Muscle layer of duodenum (tissue), 2 donors: ENCODE measurements at regions not wholly inside any gene's neighbourhood (a gene's known extent, or its start where the extent isn't known, plus 50 kb on each side); places are given as distances from the start of the nearest gene placed in this dataset.

ENCODE experiments used
- H3K27ac ChIP-seq: one replicate; pipeline ENCODE4 v1.7.0; 2013; ENCODE audit warnings: mild to moderate bottlenecking, low read length
- H3K27me3 ChIP-seq: one replicate; pipeline ENCODE4 v1.7.0; 2013; ENCODE audit warnings: low read depth, mild to moderate bottlenecking, control low read depth, low read length
- H3K36me3 ChIP-seq, 2 donors: one replicate each; pipeline ENCODE4 v1.7.0; 2013; ENCODE audit warnings: low read length in 2 of 2, control low read depth in 1 of 2, mild to moderate bottlenecking in 1 of 2; ENCODE audit not compliant: insufficient read depth in 2 of 2, control insufficient read depth in 1 of 2
- H3K4me1 ChIP-seq, 2 donors: one replicate each; pipeline ENCODE4 v1.7.0; 2013; ENCODE audit warnings: low read length in 2 of 2, mild to moderate bottlenecking in 2 of 2, control low read depth in 1 of 2, moderate library complexity in 1 of 2; ENCODE audit not compliant: insufficient read depth in 2 of 2, control insufficient read depth in 1 of 2
- H3K4me3 ChIP-seq, 2 donors: one replicate each; pipeline ENCODE4 v1.7.0; 2013; ENCODE audit warnings: low read length in 2 of 2, low read depth in 1 of 2, mild to moderate bottlenecking in 1 of 2
- H3K9me3 ChIP-seq, 2 donors: one replicate each; pipeline ENCODE4 v1.7.0; 2013; ENCODE audit warnings: low read length in 2 of 2, control low read depth in 1 of 2, mild to moderate bottlenecking in 1 of 2; ENCODE audit not compliant: control insufficient read depth in 1 of 2
- donor health status: healthy.

DNA sequence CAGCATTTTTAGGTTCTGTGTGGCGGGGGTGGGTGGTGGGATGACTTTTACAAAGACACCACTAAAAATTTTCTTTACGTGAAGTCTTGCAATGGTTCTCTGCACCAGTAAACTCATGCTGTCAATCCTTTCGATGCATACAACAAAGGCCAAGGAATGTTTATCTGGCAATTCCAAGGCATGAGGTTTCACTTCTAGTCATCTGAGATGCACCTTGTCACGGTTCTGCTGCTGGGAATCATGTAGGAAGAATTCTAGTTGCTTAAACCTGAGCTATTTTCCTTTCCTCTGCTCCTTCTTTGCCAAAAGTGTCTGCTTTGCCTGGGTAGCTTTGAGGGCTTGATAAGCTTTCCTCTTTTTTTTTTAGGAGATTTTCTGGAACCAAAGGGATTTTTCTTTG, 1204.5 kb upstream of the SEMA6A start:
- peaks cover 0 to 5% of the 10 kb centered on the region in 2 donors for H3K9me3 ChIP-seq
- no peak overlapping the region for H3K27ac ChIP-seq
- no peaks in the 10 kb centered on the region for H3K36me3 ChIP-seq
- no peak overlapping the region for H3K4me3 ChIP-seq
- H3K4me1 ChIP-seq, result no peaks in the 10 kb centered on the region
- H3K27me3 ChIP-seq, result no peaks in the 10 kb centered on the region

DNA sequence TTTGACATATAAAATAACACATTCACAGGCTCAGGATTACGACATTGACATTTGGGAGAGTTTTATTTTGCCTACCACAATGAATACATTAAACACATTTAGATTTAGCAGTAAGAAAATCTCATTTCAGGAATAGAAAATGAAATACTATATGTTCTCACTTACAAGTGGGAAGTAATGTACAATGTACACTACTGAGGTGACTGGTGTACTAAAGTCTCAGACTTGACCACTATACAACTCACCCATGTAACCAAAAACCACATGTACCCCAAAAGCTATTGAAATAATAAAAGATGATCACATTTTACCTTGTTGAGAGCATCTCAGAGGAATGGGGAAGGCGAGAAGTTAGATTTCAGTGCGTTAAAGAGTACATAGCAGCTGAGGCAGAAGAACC, 1202.4 kb upstream of the SEMA6A start:
- no peaks in the 10 kb centered on the region for H3K36me3 ChIP-seq
- H3K27me3 ChIP-seq, result no peaks in the 10 kb centered on the region
- peaks cover 0 to 7% of the 10 kb centered on the region in 2 donors for H3K9me3 ChIP-seq
- H3K4me1 ChIP-seq, result no peaks in the 10 kb centered on the region
- no peak overlapping the region for H3K4me3 ChIP-seq
- no peak overlapping the region for H3K27ac ChIP-seq

DNA sequence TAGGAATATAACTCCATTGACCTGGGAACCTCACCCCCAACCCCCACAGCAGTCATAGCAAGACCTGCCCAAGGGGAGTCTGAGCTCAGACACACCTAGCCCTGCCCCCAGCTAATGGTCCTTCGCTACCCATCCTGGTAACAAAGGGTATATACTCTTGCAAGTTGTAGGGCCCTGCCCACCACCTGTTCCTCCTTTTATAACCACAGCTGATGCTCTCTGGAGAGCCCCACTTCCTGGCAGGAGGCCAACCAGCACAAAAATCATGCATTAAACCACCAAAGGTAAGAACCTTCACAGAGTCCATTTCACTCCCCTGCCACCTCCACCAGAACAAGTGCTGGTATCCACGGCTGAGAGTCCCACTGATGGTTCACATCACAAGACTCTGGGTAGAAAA, 1195.3 kb upstream of the SEMA6A start:
- H3K9me3 ChIP-seq, result peaks cover 0 to 5% of the 10 kb centered on the region in 2 donors
- H3K27ac ChIP-seq, result no peak overlapping the region
- H3K4me3 ChIP-seq, result no peak overlapping the region
- H3K4me1 ChIP-seq, result no peaks in the 10 kb centered on the region
- no peaks in the 10 kb centered on the region for H3K27me3 ChIP-seq
- H3K36me3 ChIP-seq, result no peaks in the 10 kb centered on the region

DNA sequence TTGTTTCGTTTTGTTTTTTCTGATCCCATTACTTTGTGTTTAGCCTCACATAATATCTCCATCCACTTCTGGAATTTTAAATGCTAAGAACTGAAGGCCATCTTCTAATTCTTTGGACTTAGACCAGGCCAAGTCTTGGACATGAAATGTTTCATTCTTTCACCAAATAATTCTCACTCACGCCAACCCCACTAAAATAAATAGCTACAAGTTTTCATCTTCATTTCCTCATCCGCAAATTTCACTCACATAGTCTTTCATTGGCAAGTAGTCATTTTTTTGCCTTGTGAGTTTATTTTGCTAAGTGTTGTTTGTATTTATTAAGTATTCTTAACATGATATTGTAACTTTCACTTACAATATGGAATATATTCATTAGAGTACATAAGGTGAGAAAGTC, 1188.6 kb upstream of the SEMA6A start:
- Histone ChIP-seq H3K27ac (no peak overlapping the region), H3K4me3 (no peak overlapping the region), H3K27me3 (no peaks in the 10 kb centered on the region), H3K36me3 (no peaks in the 10 kb centered on the region), H3K9me3 (no peaks in the 10 kb centered on the region), H3K4me1 (no peaks in the 10 kb centered on the region)

DNA sequence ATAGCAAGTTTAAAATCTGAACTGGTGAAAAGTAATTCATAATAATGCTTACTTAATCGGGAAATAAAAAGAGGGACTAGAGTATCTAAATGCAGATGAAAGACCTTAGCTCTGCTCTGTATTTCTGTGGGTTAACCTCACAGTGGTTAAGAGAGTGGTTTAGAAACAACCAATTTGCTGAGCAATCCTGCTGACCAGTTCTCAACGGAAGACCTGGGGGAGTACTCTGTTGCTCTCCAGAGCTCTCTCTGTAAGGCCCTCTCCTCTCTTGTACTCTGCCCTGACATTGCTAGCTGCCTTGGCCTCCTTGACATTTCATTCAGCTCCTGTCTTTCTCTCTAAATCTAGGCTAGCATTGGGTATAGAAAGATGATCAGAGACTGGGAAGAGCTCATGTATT, 1186.6 kb upstream of the SEMA6A start:
- H3K36me3 ChIP-seq, result no peaks in the 10 kb centered on the region
- no peaks in the 10 kb centered on the region for H3K9me3 ChIP-seq
- no peak overlapping the region for H3K27ac ChIP-seq
- H3K4me3 ChIP-seq, result no peak overlapping the region
- H3K27me3 ChIP-seq, result no peaks in the 10 kb centered on the region
- no peaks in the 10 kb centered on the region for H3K4me1 ChIP-seq

DNA sequence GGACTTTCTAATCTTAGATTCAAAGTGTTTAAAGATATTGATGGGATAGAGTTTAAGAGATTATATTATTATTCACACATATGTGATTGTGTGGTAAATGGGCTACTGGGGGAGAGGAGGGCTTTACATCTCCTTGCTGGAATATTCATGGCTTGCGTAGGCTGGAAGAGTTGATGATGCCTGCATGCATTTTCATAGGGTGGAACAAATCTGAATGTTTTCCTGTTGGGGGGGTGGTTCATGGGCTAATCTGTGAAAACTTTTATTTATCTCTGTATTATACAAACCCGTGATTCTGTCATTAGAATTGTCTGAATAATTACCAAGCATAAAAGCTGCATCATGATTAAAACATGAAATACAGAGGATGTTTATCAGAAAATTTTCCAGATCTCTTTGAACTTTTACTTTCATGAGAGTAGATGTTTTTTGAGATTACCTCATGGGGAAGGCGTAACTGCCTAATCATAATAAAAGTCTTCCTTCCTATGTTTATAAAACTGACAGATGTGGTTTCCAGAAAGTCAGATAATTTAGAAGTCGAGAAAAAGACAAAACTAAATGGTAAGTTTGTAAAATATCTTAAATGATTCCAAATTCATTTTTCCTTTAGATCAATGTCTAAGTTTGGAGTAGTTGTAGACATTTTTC, 1185.4 kb upstream of the SEMA6A start:
- Histone ChIP-seq H3K9me3 (no peaks in the 10 kb centered on the region), H3K4me1 (no peaks in the 10 kb centered on the region), H3K27ac (no peak overlapping the region), H3K4me3 (no peak overlapping the region), H3K27me3 (no peaks in the 10 kb centered on the region), H3K36me3 (no peaks in the 10 kb centered on the region)

DNA sequence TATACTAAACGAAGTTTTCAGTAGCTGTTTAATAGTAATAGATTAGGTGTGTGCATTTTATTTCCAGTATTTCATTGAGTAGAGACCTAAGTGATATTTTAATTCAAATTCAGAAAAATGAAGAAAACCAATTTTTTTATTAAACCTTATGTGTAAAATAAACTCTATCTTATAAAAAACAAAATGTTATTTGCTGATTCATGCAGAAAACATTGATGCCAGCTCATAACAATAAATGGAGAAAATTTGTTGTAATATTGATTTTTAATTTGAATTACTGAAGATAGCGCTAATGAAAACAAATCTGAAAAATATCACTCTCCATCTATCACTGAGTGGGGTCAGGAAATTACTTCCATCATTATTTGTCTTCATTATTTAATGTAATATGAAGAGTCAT, 1177.8 kb upstream of the SEMA6A start:
- Histone ChIP-seq H3K4me1 (no peaks in the 10 kb centered on the region), H3K27ac (no peak overlapping the region), H3K4me3 (no peak overlapping the region), H3K27me3 (no peaks in the 10 kb centered on the region), H3K9me3 (no peaks in the 10 kb centered on the region), H3K36me3 (no peaks in the 10 kb centered on the region)

DNA sequence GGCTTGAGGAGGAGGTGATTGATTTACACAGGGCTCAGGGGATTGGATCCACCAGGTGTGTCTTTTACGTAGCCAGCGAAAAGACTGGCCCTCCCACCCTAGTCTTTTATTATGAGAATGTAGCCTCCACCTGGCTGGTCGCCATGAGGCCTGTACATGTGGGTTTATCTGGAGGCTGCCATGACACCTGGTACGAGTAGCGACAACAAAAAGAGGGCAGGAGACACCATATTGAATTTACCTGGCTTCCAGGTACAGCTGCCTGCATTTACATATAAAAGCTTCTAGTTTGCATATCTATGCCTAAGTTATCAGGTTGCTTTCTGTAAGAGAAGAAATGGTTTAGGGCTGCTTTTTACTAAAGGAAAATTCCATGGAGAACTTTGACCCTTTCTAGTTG, 1173.7 kb upstream of the SEMA6A start:
- no peak overlapping the region for H3K27ac ChIP-seq
- no peaks in the 10 kb centered on the region for H3K4me1 ChIP-seq
- H3K36me3 ChIP-seq, result no peaks in the 10 kb centered on the region
- no peaks in the 10 kb centered on the region for H3K27me3 ChIP-seq
- H3K4me3 ChIP-seq, result no peak overlapping the region
- H3K9me3 ChIP-seq, result no peaks in the 10 kb centered on the region

DNA sequence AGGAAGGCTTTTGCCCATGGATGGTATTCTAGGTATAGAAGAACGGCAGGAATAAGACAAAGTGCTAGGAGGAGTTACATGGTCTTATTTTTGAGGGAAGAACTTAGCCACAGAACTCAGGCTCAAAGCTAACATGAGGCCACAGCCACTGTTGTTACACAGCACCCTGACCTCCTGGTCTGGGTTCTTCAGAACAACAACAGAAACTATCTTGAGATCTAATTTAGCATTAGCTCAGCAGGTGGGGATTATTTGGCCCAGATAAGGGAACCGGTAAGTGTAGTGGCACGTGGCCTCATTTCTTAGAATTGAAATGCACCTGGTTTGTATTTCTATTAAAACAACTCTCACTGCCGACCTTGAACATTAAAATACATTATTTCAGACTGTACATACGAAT, 1168.7 kb upstream of the SEMA6A start:
- H3K4me3 ChIP-seq, result no peak overlapping the region
- no peaks in the 10 kb centered on the region for H3K27me3 ChIP-seq
- no peak overlapping the region for H3K27ac ChIP-seq
- no peaks in the 10 kb centered on the region for H3K4me1 ChIP-seq
- no peaks in the 10 kb centered on the region for H3K36me3 ChIP-seq
- no peaks in the 10 kb centered on the region for H3K9me3 ChIP-seq

DNA sequence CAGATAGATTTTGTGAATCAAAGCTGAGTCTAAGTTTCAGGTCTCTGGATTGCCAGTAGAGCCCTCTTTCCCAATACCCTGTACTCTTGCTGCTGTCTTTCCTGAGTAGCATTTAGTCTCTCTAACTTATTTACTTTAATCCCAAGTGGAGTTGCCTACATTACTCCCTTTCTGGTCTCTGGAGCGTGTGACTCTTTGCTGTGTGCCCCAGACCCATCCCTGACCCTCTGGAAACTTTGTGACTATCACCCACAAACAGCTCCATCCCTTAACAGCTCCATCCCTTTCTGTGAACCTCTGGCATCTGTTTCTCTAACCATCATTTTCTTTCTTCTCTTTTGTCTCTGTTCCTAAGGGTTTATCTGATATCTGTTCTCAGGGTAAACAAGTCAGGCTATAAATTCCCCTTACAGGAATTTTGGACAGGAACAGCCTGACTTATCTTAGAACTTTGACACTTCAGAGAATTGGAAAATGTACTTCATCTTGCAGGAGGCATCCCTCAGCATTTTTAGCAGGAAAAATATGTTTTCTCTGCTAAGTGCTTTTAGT, 1167.1 kb upstream of the SEMA6A start:
- Histone ChIP-seq H3K27ac (no peak overlapping the region), H3K4me3 (no peak overlapping the region), H3K36me3 (no peaks in the 10 kb centered on the region), H3K27me3 (no peaks in the 10 kb centered on the region), H3K9me3 (no peaks in the 10 kb centered on the region), H3K4me1 (no peaks in the 10 kb centered on the region)

DNA sequence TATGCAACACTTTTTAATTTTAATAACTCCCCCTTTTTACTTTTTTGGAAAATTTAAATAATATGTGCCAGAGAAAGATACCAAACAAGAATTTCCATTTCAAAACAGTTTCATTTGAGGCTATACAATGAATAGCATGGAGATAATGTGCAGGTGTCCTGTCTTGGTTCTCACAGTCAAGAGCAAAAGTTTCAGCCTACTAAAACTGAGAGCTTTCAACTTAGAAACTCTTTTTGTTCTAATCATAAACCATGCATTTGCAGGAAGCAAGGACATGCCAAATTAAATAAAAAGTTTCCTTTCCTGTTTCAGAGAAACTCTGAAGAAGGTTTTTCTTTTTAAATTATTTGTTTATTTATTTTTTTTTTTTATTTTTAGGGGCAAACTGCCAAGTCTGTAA, 1165.6 kb upstream of the SEMA6A start:
- H3K4me1 ChIP-seq, result no peaks in the 10 kb centered on the region
- H3K4me3 ChIP-seq, result no peak overlapping the region
- no peak overlapping the region for H3K27ac ChIP-seq
- no peaks in the 10 kb centered on the region for H3K27me3 ChIP-seq
- H3K9me3 ChIP-seq, result no peaks in the 10 kb centered on the region
- no peaks in the 10 kb centered on the region for H3K36me3 ChIP-seq

DNA sequence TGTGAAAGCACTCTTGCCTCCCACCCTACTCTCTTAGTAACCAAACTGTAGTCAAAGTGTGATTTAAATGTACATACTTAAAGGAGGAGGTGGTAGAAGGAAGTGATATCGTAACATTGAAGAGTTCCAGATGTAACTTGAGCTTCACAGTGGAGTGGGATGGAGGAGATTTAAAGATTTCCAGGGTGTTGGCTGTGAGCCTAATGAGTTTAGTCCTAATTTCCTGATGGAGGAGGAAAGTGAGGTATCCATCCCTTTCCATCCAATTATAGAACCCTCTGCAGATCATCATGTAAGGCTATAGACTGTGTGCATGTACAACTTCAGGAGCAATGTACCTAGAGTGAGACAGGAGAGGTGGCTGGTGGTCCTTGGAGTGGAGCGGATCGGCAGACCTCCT, 1163.9 kb upstream of the SEMA6A start:
- H3K9me3 ChIP-seq, result no peaks in the 10 kb centered on the region
- no peak overlapping the region for H3K4me3 ChIP-seq
- no peaks in the 10 kb centered on the region for H3K27me3 ChIP-seq
- H3K4me1 ChIP-seq, result no peaks in the 10 kb centered on the region
- H3K27ac ChIP-seq, result no peak overlapping the region
- no peaks in the 10 kb centered on the region for H3K36me3 ChIP-seq
